ENCODE measurements at regions not wholly inside any gene's neighbourhood (a gene's known extent, or its start where the extent isn't known, plus 50 kb on each side); places are given as distances from the start of the nearest gene placed in this dataset.
"Not testable (repeated sequence)": the region's sequence is repeated elsewhere in the genome, so short reads cannot be mapped to it uniquely, and the experiment has no call there.

DNA sequence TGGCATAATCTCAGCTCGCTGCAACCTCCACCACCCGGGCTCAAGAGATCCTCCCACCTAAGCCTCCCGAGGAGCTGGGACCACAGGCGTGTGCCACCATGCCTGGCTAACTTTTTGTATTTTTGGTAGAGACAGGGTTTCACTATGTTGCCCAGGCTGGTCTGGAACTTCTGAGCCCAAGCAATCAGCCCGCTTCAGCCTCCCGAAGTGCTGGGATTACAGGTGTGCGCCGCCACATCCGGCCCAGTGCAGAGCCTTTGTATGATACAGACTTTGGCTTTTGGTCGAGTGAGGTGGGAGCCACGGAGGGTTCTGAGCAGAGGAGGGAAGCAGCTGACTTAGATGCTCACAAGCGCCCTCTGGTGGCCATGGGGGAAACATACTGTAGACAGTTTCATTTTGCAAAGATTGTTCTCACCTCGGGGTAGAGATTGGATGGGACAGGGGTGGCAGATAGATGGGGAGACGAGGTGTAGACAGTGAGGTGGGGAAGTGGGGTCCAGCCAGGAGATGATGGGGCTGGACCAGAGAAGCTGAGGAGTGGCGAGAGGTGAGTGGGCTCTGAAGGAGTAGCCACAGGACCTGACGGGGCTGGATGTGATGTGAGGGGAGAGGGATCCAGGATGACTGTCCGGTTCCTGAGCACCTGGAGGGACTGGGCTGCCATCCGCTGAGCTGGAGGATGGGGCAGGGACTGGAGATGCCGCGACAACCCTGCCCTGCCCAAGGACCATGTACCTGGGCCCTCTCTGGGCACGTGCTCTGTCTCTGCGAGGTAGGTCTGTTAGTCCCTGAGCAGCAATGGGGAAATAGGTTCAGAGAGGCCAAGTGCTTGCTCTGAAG, 105.1 kb downstream of the CRLF3 start:
- H4K20me1 ChIP-seq (ENCODE audit: insufficient read depth, low read length); H3K9me3 Mint-ChIP-seq; H3K36me3 Mint-ChIP-seq; H3K27me3 ChIP-seq (ENCODE audit: control insufficient read depth in 2 of 2, insufficient read depth in 2 of 2, low read length in 2 of 2); H3K36me3 ChIP-seq (replicated peaks in 1 of 2; ENCODE audit: control insufficient read depth in 1 of 2, insufficient read depth in 2 of 2, low read length in 2 of 2); H2AFZ ChIP-seq (ENCODE audit: insufficient read depth, low read depth, low read length, poor library complexity, severe bottlenecking); H3K27me3 Mint-ChIP-seq (ENCODE audit: low read depth in 3 of 3); H3K4me2 ChIP-seq (replicated peaks; ENCODE audit: extremely low read depth, low read length, poor library complexity, severe bottlenecking); H3K27ac ChIP-seq (ENCODE audit: low read depth in 1 of 2, low read length in 2 of 2); H3K9me3 ChIP-seq (replicated peaks in 1 of 2; ENCODE audit: control insufficient read depth in 1 of 2, insufficient read depth in 1 of 2, low read length in 2 of 2); intact Hi-C loops (cut with micrococcal nuclease): not testable (repeated sequence)
- DNase-seq = peak; percentile 62 to 74 (median 71)
- H3K27ac Mint-ChIP-seq = peak overlapping the region in 5 of 7 donors; percentile 2 to 85 (median 50)
- Histone ChIP-seq H3K9ac (ENCODE audit: insufficient read depth, low read length, poor library complexity, severe bottlenecking) (peak overlapping the region; percentile 4), H3K4me1 (ENCODE audit: control insufficient read depth in 1 of 2, insufficient read depth in 2 of 2, low read length in 2 of 2) (peaks cover 13 to 16% of the 10 kb centered on the region in 2 donors), H3K79me2 (ENCODE audit: insufficient read depth, low read length) (peaks cover 78% of the 10 kb centered on the region), H3K4me3 (replicated peaks in 1 of 3; ENCODE audit: low read depth in 2 of 3, low read length in 3 of 3) (peak overlapping the region in 1 of 3 experiments; percentile 32)
- TF ChIP-seq, protein P1, sequence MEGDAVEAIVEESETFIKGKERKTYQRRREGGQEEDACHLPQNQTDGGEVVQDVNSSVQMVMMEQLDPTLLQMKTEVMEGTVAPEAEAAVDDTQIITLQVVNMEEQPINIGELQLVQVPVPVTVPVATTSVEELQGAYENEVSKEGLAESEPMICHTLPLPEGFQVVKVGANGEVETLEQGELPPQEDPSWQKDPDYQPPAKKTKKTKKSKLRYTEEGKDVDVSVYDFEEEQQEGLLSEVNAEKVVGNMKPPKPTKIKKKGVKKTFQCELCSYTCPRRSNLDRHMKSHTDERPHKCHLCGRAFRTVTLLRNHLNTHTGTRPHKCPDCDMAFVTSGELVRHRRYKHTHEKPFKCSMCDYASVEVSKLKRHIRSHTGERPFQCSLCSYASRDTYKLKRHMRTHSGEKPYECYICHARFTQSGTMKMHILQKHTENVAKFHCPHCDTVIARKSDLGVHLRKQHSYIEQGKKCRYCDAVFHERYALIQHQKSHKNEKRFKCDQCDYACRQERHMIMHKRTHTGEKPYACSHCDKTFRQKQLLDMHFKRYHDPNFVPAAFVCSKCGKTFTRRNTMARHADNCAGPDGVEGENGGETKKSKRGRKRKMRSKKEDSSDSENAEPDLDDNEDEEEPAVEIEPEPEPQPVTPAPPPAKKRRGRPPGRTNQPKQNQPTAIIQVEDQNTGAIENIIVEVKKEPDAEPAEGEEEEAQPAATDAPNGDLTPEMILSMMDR (IDR thresholded peaks at IDR 0.05) = peak; percentile 81
- peak overlapping the region; percentile 73 to 76 for H3K4me3 Mint-ChIP-seq
- WGBS (ENCODE audit: insufficient coverage) = 71% methylated on average over 14 of the region's 22 CpGs
- peaks cover 24% of the 10 kb centered on the region for H3K4me1 Mint-ChIP-seq

DNA sequence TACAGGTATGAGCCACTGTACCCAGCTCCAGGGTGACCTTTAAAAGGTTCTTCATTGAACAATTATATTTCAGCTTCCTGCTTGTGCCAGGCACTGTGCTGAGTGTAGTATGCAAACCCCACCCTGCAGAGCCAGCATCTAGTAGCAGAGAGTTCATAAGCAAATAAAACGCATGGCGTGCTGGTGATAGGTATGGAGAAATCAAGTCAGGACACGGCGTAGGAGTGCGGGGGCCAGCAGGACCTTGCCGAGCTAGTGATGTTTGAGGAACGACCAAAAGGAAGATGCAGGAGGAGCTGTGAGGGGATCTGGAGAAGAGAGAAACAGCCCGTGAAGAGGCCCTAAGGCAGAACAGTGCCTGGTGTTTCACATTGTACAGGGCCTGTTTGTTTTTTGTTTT, 105.8 kb downstream of the CRLF3 start:
- H3K36me3 ChIP-seq (replicated peaks in 1 of 2; ENCODE audit: control insufficient read depth in 1 of 2, insufficient read depth in 2 of 2, low read length in 2 of 2); intact Hi-C loops (cut with micrococcal nuclease); H3K9me3 Mint-ChIP-seq; H3K9me3 ChIP-seq (replicated peaks in 1 of 2; ENCODE audit: control insufficient read depth in 1 of 2, insufficient read depth in 1 of 2, low read length in 2 of 2); H3K4me3 Mint-ChIP-seq; H3K4me1 ChIP-seq (ENCODE audit: control insufficient read depth in 1 of 2, insufficient read depth in 2 of 2, low read length in 2 of 2); H4K20me1 ChIP-seq (ENCODE audit: insufficient read depth, low read length); H2AFZ ChIP-seq (ENCODE audit: insufficient read depth, low read depth, low read length, poor library complexity, severe bottlenecking); H3K4me3 ChIP-seq (replicated peaks in 1 of 3; ENCODE audit: low read depth in 2 of 3, low read length in 3 of 3); H3K27ac ChIP-seq (ENCODE audit: low read depth in 1 of 2, low read length in 2 of 2); H3K27me3 ChIP-seq (ENCODE audit: control insufficient read depth in 2 of 2, insufficient read depth in 2 of 2, low read length in 2 of 2); H3K4me2 ChIP-seq (replicated peaks; ENCODE audit: extremely low read depth, low read length, poor library complexity, severe bottlenecking); DNase-seq; H3K9ac ChIP-seq (ENCODE audit: insufficient read depth, low read length, poor library complexity, severe bottlenecking); H3K36me3 Mint-ChIP-seq; H3K27me3 Mint-ChIP-seq (ENCODE audit: low read depth in 3 of 3): not testable (repeated sequence)
- WGBS (ENCODE audit: insufficient coverage) = no CpG with 5 or more reads among the region's 8 CpGs
- Mint-ChIP-seq H3K27ac (peak overlapping the region in 1 of 7 donors; percentile 78), H3K4me1 (peaks cover 18% of the 10 kb centered on the region)
- H3K79me2 ChIP-seq (ENCODE audit: insufficient read depth, low read length) = peaks cover 84% of the 10 kb centered on the region

DNA sequence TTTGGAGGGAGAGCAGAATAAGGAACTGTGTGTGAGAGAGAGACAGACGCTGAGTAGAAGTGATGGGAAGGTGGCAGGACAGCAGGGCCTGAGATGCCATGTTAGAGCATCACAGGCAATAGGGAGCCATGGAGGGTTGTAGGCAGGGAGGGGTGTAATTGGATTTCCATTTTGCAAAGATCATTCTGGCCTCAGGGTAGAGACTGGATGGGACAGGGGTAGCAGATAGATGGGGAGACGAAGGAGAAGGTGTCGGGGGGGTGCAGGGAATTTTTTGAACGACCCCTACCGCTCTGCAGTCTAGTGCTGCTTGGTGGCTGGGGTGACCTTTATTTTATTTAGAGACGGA, 106.4 kb downstream of the CRLF3 start:
- DNase-seq; H3K36me3 Mint-ChIP-seq; H3K27ac ChIP-seq (ENCODE audit: low read depth in 1 of 2, low read length in 2 of 2); H3K9me3 ChIP-seq (replicated peaks in 1 of 2; ENCODE audit: control insufficient read depth in 1 of 2, insufficient read depth in 1 of 2, low read length in 2 of 2); H3K27me3 Mint-ChIP-seq (ENCODE audit: low read depth in 3 of 3); H3K4me1 ChIP-seq (ENCODE audit: control insufficient read depth in 1 of 2, insufficient read depth in 2 of 2, low read length in 2 of 2); H3K27me3 ChIP-seq (ENCODE audit: control insufficient read depth in 2 of 2, insufficient read depth in 2 of 2, low read length in 2 of 2); H2AFZ ChIP-seq (ENCODE audit: insufficient read depth, low read depth, low read length, poor library complexity, severe bottlenecking); H4K20me1 ChIP-seq (ENCODE audit: insufficient read depth, low read length); intact Hi-C loops (cut with micrococcal nuclease); H3K4me2 ChIP-seq (replicated peaks; ENCODE audit: extremely low read depth, low read length, poor library complexity, severe bottlenecking); H3K36me3 ChIP-seq (replicated peaks in 1 of 2; ENCODE audit: control insufficient read depth in 1 of 2, insufficient read depth in 2 of 2, low read length in 2 of 2); H3K4me3 ChIP-seq (replicated peaks in 1 of 3; ENCODE audit: low read depth in 2 of 3, low read length in 3 of 3); H3K9me3 Mint-ChIP-seq; H3K4me3 Mint-ChIP-seq; H3K9ac ChIP-seq (ENCODE audit: insufficient read depth, low read length, poor library complexity, severe bottlenecking): not testable (repeated sequence)
- Mint-ChIP-seq H3K4me1 (peaks cover 17% of the 10 kb centered on the region), H3K27ac (peak overlapping the region in 1 of 7 donors; percentile 20)
- 100% methylated on average over 5 of the region's 6 CpGs for WGBS (ENCODE audit: insufficient coverage)
- H3K79me2 ChIP-seq (ENCODE audit: insufficient read depth, low read length) = peaks cover 90% of the 10 kb centered on the region
